C4-2B (cell line): ENCODE measurements at regions not wholly inside any gene's neighbourhood (a gene's known extent, or its start where the extent isn't known, plus 50 kb on each side); places are given as distances from the start of the nearest gene placed in this dataset.

Source experiments
- CTCF ChIP-seq: fragments of 450-650 bp; conservative IDR thresholded peaks from 2 replicates; pipeline ENCODE4 v1.5.1; 2017; ENCODE audit warnings: mild to moderate bottlenecking
- ZFX ChIP-seq: fragments of 450-650 bp; IDR thresholded peaks from 2 replicates; pipeline ENCODE4 v1.6.1; 2017

- TF ChIP-seq CTCF = no peak
- no peak for TF ChIP-seq ZFX
Observed at GRCh38 chr2:81942136-81942680, 1637.7 kb upstream of the LRRTM1 start.
